8988T (cell line): ENCODE measurements at regions not wholly inside any gene's neighbourhood (a gene's known extent, or its start where the extent isn't known, plus 50 kb on each side); places are given as distances from the start of the nearest gene placed in this dataset.
"Not testable (repeated sequence)": the region's sequence is repeated elsewhere in the genome, so short reads cannot be mapped to it uniquely, and the experiment has no call there.

Source experiments
- DNase-seq: peaks from one replicate; pipeline ENCODE4 v3.0.0; 2011

GRCh38 chr3:148534089-148534988 lies 163.4 kb upstream of the AGTR1 start:
- DNase-seq, result no peak

- DNase-seq, result no peak
Observed at GRCh38 chr3:148535001-148535400, 162.7 kb upstream of the AGTR1 start.

GRCh38 chr3:148540266-148540665 lies 157.4 kb upstream of the AGTR1 start:
- no peak for DNase-seq

- DNase-seq, result no peak
Observed at GRCh38 chr3:148540851-148541250, 156.9 kb upstream of the AGTR1 start.

- DNase-seq, result no peak
Observed at GRCh38 chr3:148546959-148547358, 150.7 kb upstream of the AGTR1 start.

DNA sequence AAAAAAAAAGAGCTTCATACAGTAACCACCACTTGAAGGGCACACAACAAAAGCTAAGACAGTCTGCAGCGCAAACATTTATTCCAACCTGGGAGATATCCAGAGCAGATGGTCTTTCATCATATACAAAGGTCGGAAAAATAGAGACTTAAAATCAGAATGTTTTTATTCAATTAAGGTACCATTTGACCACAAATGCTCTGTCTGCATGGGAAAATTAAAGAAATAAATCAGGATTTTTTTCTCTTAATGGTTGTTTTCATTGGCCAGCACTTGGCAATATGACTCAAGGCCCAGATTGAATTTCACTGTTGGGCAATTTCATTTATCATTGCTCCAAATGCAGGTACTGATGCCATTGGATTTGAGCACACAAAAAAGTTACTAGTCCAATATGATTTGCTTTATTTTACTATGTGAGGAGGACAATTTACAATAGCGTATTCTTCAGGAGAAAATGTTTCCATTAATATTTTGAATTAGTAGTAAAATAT lies 145.9 kb upstream of the AGTR1 start:
- no peak for DNase-seq

GRCh38 chr3:148554367-148554766 lies 143.3 kb upstream of the AGTR1 start:
- DNase-seq, result no peak

GRCh38 chr3:148556664-148557063 lies 141.0 kb upstream of the AGTR1 start:
- no peak for DNase-seq

DNA sequence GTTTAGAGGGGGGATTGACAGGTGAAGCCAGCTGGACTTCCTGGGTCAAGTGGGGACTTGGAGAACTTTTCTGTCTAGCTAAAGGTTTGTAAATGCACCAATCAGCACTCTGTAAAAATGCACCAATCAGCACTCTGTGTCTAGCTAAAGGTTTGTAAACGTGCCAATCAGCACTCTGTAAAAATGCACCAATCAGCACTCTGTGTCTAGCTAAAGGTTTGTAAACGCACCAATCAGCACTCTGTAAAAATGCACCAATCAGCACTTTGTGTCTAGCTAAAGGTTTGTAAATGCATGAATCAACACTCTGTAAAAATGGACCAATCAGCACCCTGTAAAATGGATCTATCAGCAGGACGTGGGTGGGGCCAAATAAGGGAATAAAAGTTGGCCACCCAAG lies 120.1 kb upstream of the AGTR1 start:
- DNase-seq, result not testable (repeated sequence)

DNA sequence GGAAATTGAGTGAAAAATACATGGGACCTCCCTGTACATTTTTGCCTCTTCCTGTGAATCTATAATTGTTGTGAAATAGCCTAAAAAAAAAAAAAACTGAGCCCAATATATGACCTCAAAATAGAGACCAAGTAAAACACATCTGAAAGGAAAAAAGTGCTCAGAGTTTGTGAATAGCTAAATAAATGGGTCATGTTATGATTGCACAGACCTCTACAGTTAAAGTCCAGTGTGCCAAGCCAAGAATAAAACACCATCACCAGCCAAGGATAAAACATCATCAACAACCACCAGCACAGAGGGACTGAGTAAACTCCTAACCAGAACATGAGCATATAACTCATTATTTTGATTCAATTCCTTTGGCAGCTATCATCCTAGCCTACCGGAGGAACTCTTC lies 115.6 kb upstream of the AGTR1 start:
- DNase-seq, result no peak

DNA sequence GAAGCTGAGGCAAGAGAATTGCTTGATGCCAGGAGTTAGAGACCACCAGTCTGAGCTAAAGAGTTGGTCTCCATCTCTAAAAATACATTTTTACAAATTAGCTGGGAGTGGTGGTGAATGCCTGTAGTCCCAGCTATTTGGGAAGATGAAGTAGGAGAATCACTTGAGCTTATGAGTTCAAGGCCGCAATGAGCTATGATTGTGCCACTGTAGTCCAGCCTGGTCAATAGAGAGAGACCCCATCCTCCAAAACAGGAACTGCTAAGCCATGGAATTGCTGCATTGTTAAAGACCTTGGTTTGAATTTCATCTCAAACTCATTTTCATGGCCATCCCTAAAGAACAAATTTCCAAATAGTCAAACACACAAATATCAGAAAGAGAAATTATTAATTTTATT lies 113.9 kb upstream of the AGTR1 start:
- DNase-seq, result no peak

DNA sequence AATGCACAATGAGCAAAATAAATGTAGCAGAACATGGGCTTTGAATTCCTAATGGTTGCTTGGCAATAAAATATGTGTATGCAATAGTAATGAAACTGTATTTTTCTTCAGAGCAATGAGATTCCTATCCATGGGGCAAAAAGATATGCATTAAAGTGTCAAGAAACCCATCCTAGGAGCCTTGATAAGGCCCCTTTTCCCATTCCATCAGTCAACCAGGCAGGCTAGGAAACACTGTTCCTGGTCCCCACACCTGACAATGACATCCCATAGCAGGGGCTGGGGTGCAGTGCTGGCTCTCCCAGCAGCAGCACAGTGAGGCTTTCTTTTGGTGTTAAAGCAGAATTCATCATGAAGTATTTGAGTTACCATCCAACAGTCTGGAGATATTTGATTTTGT lies 113.3 kb upstream of the AGTR1 start:
- no peak for DNase-seq

- no peak for DNase-seq
Observed at GRCh38 chr3:148585671-148586379, 111.9 kb upstream of the AGTR1 start.

DNA sequence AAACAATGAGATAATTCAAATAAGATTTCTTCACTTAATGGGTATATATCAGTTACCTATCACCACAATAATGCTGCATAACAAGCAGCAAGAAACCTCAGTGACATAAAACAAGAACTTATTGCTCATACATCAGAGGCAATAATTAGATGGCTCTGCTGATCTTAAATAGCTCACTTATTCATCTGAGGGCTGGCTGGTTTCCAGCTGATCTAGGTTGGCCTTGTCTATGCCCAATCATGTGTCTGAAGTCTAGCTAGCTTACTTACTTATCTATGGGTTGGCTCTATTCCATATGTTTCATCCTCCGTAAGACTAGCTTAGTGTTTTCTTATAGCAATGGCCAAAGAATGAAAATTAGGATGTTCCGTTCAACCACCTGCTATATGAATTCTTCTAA lies 109.4 kb upstream of the AGTR1 start:
- DNase-seq, result no peak

GRCh38 chr3:148591525-148591924 lies 106.2 kb upstream of the AGTR1 start:
- DNase-seq, result no peak

- DNase-seq, result no peak
Observed at GRCh38 chr3:148598619-148599018, 99.1 kb upstream of the AGTR1 start.

DNA sequence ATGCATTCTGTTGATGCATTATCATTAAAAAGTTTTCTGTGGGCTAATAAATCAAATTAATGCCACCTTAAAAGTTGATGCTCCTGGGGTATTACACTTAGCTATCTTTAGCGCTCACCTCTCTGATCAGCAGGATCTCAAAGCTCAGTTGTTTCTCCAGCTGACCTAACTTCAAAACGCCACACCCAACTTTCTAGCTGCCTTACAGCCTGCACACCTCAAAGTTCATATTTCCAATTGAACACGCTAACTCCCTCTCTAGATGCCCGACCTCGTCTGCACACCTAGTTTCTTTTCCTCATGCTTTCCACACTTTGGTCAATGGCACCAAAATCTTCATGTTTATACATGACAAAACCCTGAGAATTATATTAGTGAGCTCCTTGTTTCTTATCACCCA lies 98.2 kb upstream of the AGTR1 start:
- DNase-seq, result no peak

- no peak for DNase-seq
Observed at GRCh38 chr3:148600440-148600839, 97.3 kb upstream of the AGTR1 start.

- DNase-seq, result no peak
Observed at GRCh38 chr3:148600902-148601765, 96.6 kb upstream of the AGTR1 start.

DNA sequence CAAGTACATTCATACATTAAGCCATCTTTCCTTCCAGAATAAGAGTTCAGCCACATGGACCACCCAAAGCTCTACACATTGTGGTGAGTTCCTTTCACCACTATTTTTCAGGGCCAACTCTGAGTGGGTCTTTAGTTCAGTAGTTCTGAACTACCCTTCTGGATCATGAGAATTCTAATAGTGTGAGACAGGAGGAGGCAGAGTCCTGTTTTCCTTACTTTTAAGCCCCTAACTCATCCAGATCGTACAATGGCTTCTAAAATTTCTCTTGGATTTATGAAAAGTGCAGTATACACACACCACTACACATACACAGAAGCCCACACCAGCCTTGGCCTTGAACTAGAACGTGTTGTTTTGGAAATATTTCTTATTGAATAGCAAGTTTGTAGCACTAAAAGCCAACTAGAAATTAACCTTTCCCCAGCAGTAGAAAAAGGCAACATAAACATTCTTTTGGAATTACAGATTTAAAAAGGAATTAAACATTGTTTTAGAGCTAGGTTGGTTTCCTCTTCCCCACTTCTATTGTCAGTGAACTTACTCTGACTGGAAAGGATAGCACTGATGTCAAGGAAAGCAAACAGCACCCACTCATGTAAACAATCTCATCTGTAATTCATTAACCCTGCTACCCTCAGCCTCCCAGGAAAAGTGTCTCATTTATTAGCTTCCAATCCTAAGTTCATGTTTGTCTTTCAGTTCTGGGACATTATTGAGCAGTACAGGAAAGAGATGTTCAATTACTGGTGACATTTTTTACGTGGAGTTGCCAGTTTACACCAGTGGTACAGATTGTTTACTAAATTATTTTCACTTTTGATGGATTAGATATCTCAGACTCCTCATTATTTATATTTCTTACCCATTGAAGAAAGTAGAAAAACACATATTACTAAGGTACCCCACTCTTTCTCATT lies 95.7 kb upstream of the AGTR1 start:
- no peak for DNase-seq

DNA sequence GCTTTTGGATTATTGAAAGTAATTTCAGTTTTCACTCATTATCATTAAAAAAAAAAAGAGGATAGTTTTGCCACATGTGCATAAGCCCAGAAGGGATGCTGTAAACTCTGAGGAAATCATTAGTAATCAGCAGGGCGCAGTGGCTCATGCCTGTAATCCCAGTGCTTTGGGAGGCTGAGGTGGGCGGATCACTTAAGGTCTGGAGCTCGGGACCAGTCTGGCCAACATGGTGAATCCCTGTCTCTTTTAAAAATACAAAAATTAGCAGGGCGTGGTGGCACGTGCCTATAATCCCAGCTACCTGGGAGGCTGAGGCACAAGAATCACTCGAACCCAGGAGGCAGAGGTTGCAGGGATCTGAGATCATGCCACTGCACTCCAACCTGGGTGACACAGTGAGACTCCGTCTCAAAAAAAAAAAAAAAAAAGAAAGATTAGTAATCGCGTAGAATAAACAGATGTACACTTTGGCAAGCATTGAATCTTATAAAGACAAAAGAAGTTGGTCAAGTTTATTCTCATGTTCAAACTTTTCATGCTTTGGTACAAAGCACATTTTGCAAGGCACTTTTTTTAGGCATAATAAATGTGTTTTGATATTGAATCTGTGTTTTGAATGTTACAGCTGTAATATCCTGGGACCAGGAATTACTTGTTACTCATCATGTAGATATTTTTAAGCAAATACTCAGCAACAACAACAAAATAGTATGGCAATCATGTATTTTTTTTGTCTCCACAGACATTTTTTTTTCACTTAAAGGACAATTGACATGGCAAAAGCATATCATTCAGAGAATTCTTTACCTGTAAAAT lies 93.2 kb upstream of the AGTR1 start:
- DNase-seq, result no peak
